SK-N-SH (cell line): ENCODE measurements at regions not wholly inside any gene's neighbourhood (a gene's known extent, or its start where the extent isn't known, plus 50 kb on each side); places are given as distances from the start of the nearest gene placed in this dataset.

Experiments
- CTCF ChIA-PET: fragments of 300-600, 350-600 bp; formaldehyde crosslinking; extraction: SDS; loops from one replicate; lab custom pipeline; 2021; lab: Yijun Ruan, JAX
- POLR2A ChIA-PET: fragments of 350-600 bp; sonication (Branson Sonifier 250); formaldehyde crosslinking; extraction: SDS; loops from one replicate; lab custom pipeline; 2020; ENCODE audit warnings: antibody characterized with exemption, inconsistent platforms; lab: Yijun Ruan, JAX
- DNase-seq: peaks from one replicate; pipeline ENCODE4 v3.0.0; 2012
- H2AFZ ChIP-seq: fragments of 200-600 bp; sonication (generic); 2 replicates; pipeline ENCODE4 v1.8.1; 2016; ENCODE audit warnings: antibody characterized with exemption, mild to moderate bottlenecking, low read depth
- H3F3A ChIP-seq: fragments of 200-600 bp; sonication (generic); replicated peaks from 2 replicates; pipeline ENCODE3; 2016; ENCODE audit warnings: antibody characterized with exemption, mild to moderate bottlenecking; ENCODE audit not compliant: insufficient read depth
- H3K27ac ChIP-seq, 2 experiments: fragments of 200-500 bp in 1 of 2; fragments of 200-600 bp in 1 of 2; sonication (Bioruptor generic) in 1 of 2; sonication (generic), shearing (Covaris generic) in 1 of 2; 2 replicates each; pipeline versions ENCODE4 v1.5.1 to v1.6.1; 2014 to 2016; ENCODE audit warnings: low read depth in 2 of 2, inconsistent platforms in 1 of 2, low read length in 1 of 2, mild to moderate bottlenecking in 1 of 2, mixed read lengths in 1 of 2
- H3K27me3 ChIP-seq: fragments of 200-600 bp; sonication (generic), shearing (Covaris generic); 2 replicates; pipeline ENCODE4 v1.6.1; 2016; ENCODE audit warnings: mixed run types; ENCODE audit not compliant: insufficient read depth
- H3K36me3 ChIP-seq, 2 experiments: fragments of 200-500 bp in 1 of 2; fragments of 200-600 bp in 1 of 2; sonication (Bioruptor generic) in 1 of 2; sonication (generic) in 1 of 2; replicated peaks in 1 of 2; 2 replicates each; pipeline versions ENCODE3 to v1.5.1; 2014 to 2016; ENCODE audit warnings: low read length in 1 of 2, mild to moderate bottlenecking in 1 of 2; ENCODE audit not compliant: insufficient read depth in 2 of 2, control insufficient read depth in 1 of 2
- H3K4me1 ChIP-seq, 2 experiments: fragments of 200-500 bp in 1 of 2; fragments of 200-600 bp in 1 of 2; sonication (Bioruptor generic) in 1 of 2; sonication (generic), shearing (Covaris generic) in 1 of 2; 2 replicates each; pipeline versions ENCODE4 v1.5.1 to v1.6.1; 2014 to 2016; ENCODE audit warnings: low read depth in 1 of 2, low read length in 1 of 2, mixed run types in 1 of 2; ENCODE audit not compliant: insufficient read depth in 2 of 2, control insufficient read depth in 1 of 2
- H3K4me2 ChIP-seq: fragments of 200-600 bp; sonication (generic), shearing (Covaris generic); 2 replicates; pipeline ENCODE4 v1.6.1; 2017; ENCODE audit warnings: mixed run types
- H3K4me3 ChIP-seq, 2 experiments: fragments of 200-500 bp in 1 of 2; fragments of 200-600 bp in 1 of 2; sonication (Bioruptor generic) in 1 of 2; sonication (generic), shearing (Covaris generic) in 1 of 2; 2 replicates each; pipeline versions ENCODE4 v1.5.1 to v1.8.1; 2014 to 2016; ENCODE audit warnings: low read depth in 2 of 2, inconsistent platforms in 1 of 2, low read length in 1 of 2, mild to moderate bottlenecking in 1 of 2, mixed read lengths in 1 of 2, moderate library complexity in 1 of 2
- H3K79me2 ChIP-seq: fragments of 200-600 bp; sonication (generic); 2 replicates; pipeline ENCODE4 v1.8.1; 2017; ENCODE audit warnings: mild to moderate bottlenecking; ENCODE audit not compliant: insufficient read depth
- H3K9ac ChIP-seq: fragments of 200-600 bp; sonication (generic); 2 replicates; pipeline ENCODE4 v1.6.1; 2017; ENCODE audit warnings: mixed run types
- H3K9me2 ChIP-seq: fragments of 200-600 bp; sonication (generic); 2 replicates; pipeline ENCODE4 v1.6.1; 2017; ENCODE audit warnings: mixed run types
- H3K9me3 ChIP-seq: fragments of 200-600 bp; sonication (generic); 2 replicates; pipeline ENCODE4 v1.6.1; 2017; ENCODE audit warnings: mixed run types, mild to moderate bottlenecking, moderate library complexity
- H4K20me1 ChIP-seq: fragments of 200-600 bp; sonication (generic); 2 replicates; pipeline ENCODE4 v1.6.1; 2017; ENCODE audit warnings: mild to moderate bottlenecking, mixed run types; ENCODE audit not compliant: insufficient read depth
- CHD2 ChIP-seq: fragments of 150-350 bp; IDR thresholded peaks from 2 replicates; pipeline ENCODE4 v1.6.1; 2018; ENCODE audit warnings: low read length; ENCODE audit not compliant: partially characterized antibody
- EZH2phosphoT487 ChIP-seq: fragments of 200-600 bp; sonication (generic); IDR thresholded peaks from 2 replicates; pipeline ENCODE4 v1.6.1; 2017; ENCODE audit warnings: low read depth, mixed run types, mild to moderate bottlenecking, antibody characterized with exemption, moderate library complexity, borderline replicate concordance
- FOXJ3 ChIP-seq: sonication (generic); formaldehyde crosslinking; IDR thresholded peaks from 2 replicates; pipeline ENCODE4 v1.5.1; 2020; ENCODE audit warnings: mild to moderate bottlenecking, missing genetic modification reagents
- FOXM1 ChIP-seq: IDR thresholded peaks from 2 replicates; pipeline ENCODE4 v1.4.0; 2012; ENCODE audit warnings: low read depth, mild to moderate bottlenecking
- GABPA ChIP-seq: IDR thresholded peaks from 2 replicates; pipeline ENCODE4 v1.4.0; 2012; ENCODE audit warnings: low read depth, mild to moderate bottlenecking
- GATA2 ChIP-seq: sonication (generic); formaldehyde crosslinking; IDR thresholded peaks from 2 replicates; pipeline ENCODE4 v1.5.0; 2020; ENCODE audit warnings: mild to moderate bottlenecking, missing genetic modification reagents
- IRF3 ChIP-seq: fragments of 150-350 bp; IDR thresholded peaks from 2 replicates; pipeline ENCODE4 v1.6.1; 2016; ENCODE audit warnings: mild to moderate bottlenecking, low read depth, low read length
- JUND ChIP-seq: IDR thresholded peaks from 2 replicates; pipeline ENCODE4 v1.4.0; 2012
- MEF2A ChIP-seq: IDR thresholded peaks from 2 replicates; pipeline ENCODE4 v1.4.0; 2012; ENCODE audit warnings: low read depth, borderline replicate concordance
- MXI1 ChIP-seq: IDR thresholded peaks from 2 replicates; pipeline ENCODE4 v1.6.1; 2012; ENCODE audit warnings: mild to moderate bottlenecking, low read depth, low read length, improper control_type of control experiment
- NFIC ChIP-seq: IDR thresholded peaks from 2 replicates; pipeline ENCODE4 v1.4.0; 2012; ENCODE audit warnings: borderline replicate concordance
- POLR2AphosphoS5 ChIP-seq: IDR thresholded peaks from 2 replicates; pipeline ENCODE4 v1.6.1; 2012; ENCODE audit warnings: low read depth, low read length
- RAD21 ChIP-seq: IDR thresholded peaks from 2 replicates; pipeline ENCODE4 v1.6.1; 2012; ENCODE audit warnings: mild to moderate bottlenecking, low read length
- RCOR1 ChIP-seq: fragments of 150-350 bp; IDR thresholded peaks from 2 replicates; pipeline ENCODE4 v1.6.1; 2017; ENCODE audit warnings: antibody characterized with exemption, low read length
- REST ChIP-seq: IDR thresholded peaks from 2 replicates; pipeline ENCODE4 v1.6.1; 2012; ENCODE audit warnings: mild to moderate bottlenecking, low read depth, low read length, moderate library complexity
- SIN3A ChIP-seq: IDR thresholded peaks from 2 replicates; pipeline ENCODE4 v1.6.1; 2012; ENCODE audit warnings: low read depth, mild to moderate bottlenecking, low read length, moderate library complexity, borderline replicate concordance
- TAF1 ChIP-seq: IDR thresholded peaks from 2 replicates; pipeline ENCODE4 v1.6.1; 2012; ENCODE audit warnings: low read depth, mild to moderate bottlenecking, low read length, moderate library complexity, borderline replicate concordance
- TCF12 ChIP-seq: IDR thresholded peaks from 2 replicates; pipeline ENCODE4 v1.4.0; 2012
- TEAD4 ChIP-seq: IDR thresholded peaks from 2 replicates; pipeline ENCODE4 v1.4.0; 2012; ENCODE audit warnings: mild to moderate bottlenecking, borderline replicate concordance; ENCODE audit not compliant: insufficient read depth
- YY1 ChIP-seq: IDR thresholded peaks from 2 replicates; pipeline ENCODE4 v1.4.0; 2012; ENCODE audit warnings: low read depth, mild to moderate bottlenecking
- ZBTB33 ChIP-seq: IDR thresholded peaks from 2 replicates; pipeline ENCODE4 v1.4.0; 2012; ENCODE audit warnings: low read depth, borderline replicate concordance
- WGBS: methylation state at CpG from one replicate; pipeline ENCODE4 v1.1.6; 2017; ENCODE audit warnings: low lambda C conversion rate; 5-methylcytosine and 5-hydroxymethylcytosine counted together
- TF ChIP-seq, protein P1 (sequence below): IDR thresholded peaks from 2 replicates; pipeline ENCODE4 v1.4.0; 2012; ENCODE audit warnings: low read depth, borderline replicate concordance

DNA sequence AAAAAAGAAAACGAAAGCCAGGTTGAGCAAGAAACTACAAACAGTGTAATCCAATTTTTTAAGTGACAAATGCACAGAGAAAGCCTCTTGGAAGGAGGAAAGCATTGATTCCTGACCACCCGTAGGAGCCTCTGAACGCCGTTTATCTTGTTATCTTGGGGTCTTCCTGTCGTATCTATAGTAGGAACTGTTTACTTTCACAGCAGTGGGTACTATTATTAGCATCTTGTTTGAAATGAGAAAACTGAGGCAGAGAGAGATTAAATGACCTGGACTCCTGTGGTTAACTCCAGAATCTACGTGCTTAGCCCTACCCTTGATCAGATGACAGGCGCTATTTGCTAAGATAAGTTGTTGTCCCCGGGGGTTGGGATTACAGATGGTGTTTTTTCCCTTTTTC lies 196.7 kb upstream of the FOXF1 start:
- Histone ChIP-seq H3K36me3 (no peaks in the 10 kb centered on the region), H3K4me3 (no peak overlapping the region), H3K27me3 (peaks cover 63% of the 10 kb centered on the region), H3F3A (no peaks in the 10 kb centered on the region), H3K4me1 (no peaks in the 10 kb centered on the region), H4K20me1 (no peaks in the 10 kb centered on the region), H3K27ac (no peak overlapping the region), H3K9me2 (no peaks in the 10 kb centered on the region), H3K9me3 (no peaks in the 10 kb centered on the region), H3K4me2 (no peak overlapping the region), H3K79me2 (no peaks in the 10 kb centered on the region), H3K9ac (no peak overlapping the region), H2AFZ (no peak overlapping the region)
- DNase-seq, result no peak
- 10% methylated on average over 8 of the region's 8 CpGs for WGBS
- TF ChIP-seq JUND (no peak), NFIC (no peak), FOXM1 (no peak), SIN3A (no peak), RCOR1 (no peak), TCF12 (no peak), MEF2A (no peak), EZH2phosphoT487 (no peak)
- TF ChIP-seq, protein P1, sequence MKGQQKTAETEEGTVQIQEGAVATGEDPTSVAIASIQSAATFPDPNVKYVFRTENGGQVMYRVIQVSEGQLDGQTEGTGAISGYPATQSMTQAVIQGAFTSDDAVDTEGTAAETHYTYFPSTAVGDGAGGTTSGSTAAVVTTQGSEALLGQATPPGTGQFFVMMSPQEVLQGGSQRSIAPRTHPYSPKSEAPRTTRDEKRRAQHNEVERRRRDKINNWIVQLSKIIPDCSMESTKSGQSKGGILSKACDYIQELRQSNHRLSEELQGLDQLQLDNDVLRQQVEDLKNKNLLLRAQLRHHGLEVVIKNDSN, result no peak
- CTCF ChIA-PET, result no interaction called here
- POLR2A ChIA-PET, result no interaction called here

GRCh38 chr16:86314402-86315025 lies 195.8 kb upstream of the FOXF1 start:
- H3K27me3 ChIP-seq, result peaks cover 63% of the 10 kb centered on the region
- no peak overlapping the region for H3K4me2 ChIP-seq
- no peak overlapping the region for H2AFZ ChIP-seq
- 28% methylated on average over 12 of the region's 15 CpGs for WGBS
- no peaks in the 10 kb centered on the region for H3F3A ChIP-seq
- H3K9me3 ChIP-seq, result no peaks in the 10 kb centered on the region
- CTCF ChIA-PET, result no interaction called here
- H3K79me2 ChIP-seq, result no peaks in the 10 kb centered on the region
- H3K9ac ChIP-seq, result no peak overlapping the region
- H3K4me3 ChIP-seq, result no peak overlapping the region
- POLR2A ChIA-PET, result no interaction called here
- H4K20me1 ChIP-seq, result no peaks in the 10 kb centered on the region
- no peak for DNase-seq
- no peaks in the 10 kb centered on the region for H3K36me3 ChIP-seq
- no peaks in the 10 kb centered on the region for H3K9me2 ChIP-seq
- no peak overlapping the region for H3K27ac ChIP-seq
- no peaks in the 10 kb centered on the region for H3K4me1 ChIP-seq
- TF ChIP-seq NFIC (no peak), RAD21 (no peak), GATA2 (CRISPR knock-in tag) (no peak), GABPA (no peak), FOXM1 (no peak), ZBTB33 (no peak), MXI1 (no peak), IRF3 (no peak), TCF12 (no peak), TAF1 (no peak), YY1 (no peak), FOXJ3 (CRISPR knock-in tag) (no peak), POLR2AphosphoS5 (no peak), SIN3A (no peak), RCOR1 (no peak), TEAD4 (no peak), REST (no peak), CHD2 (no peak)
